ENCODE measurements at regions not wholly inside any gene's neighbourhood (a gene's known extent, or its start where the extent isn't known, plus 50 kb on each side); places are given as distances from the start of the nearest gene placed in this dataset.

DNA sequence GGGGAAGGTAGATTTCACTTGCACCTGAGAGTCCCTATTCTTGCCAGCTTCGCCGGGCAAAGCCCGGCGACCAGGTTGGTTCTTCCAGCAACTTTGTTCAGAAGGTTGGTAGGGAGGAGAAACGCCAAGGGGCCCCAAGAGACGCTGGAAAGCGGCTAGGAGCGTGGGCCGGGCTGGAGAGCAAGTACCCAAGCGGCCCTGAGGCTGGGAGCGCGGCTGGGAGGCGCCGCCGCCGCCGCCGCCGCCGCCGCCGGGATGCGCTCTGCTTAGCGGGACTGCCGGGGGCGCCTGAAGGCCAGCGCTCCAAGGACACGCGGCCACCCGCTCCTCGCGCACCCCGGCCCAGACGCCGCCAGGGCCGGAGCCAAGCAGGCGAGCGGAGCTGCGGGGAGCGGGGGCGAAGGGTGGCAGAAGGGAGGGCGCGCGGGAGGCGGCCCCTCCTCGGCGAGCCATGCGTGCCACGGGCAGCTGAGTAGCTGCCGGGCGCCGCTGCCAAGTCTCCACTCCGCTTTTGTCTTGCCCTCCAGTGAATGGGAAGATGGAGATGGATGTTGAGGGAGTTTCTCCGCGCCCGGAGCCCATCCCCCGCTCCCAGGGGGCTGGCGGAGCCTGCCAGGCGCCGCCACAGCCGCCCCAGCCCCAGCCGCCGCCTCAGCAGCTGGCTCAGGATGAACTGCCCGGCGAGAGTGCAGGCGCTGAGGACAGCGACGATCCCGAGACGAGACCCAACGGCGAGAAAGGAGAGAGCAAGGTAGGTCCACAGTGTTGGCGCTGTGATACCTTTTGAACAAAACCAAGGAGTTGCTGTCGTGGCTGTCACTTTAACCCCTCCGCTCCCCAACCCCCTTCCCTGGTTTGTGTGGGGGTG, 227.4 kb upstream of the AZI2 start:
- no CpG with 5 or more reads among the region's 75 CpGs for WGBS (ENCODE audit: insufficient coverage, insufficient read length)
- Histone ChIP-seq H3K9me3 (ENCODE audit: control insufficient read depth, insufficient read depth, low read length) (no peaks in the 10 kb centered on the region), H3K27ac (ENCODE audit: low read length) (no peak overlapping the region), H3K4me3 (ENCODE audit: low read length) (peak overlapping the region; percentile 73; the same call in 1 of the 2 replicates), H3K4me1 (ENCODE audit: control insufficient read depth, insufficient read depth, low read length) (peaks cover 2% of the 10 kb centered on the region; the same call in 1 of the 2 replicates), H3K27me3 (ENCODE audit: control insufficient read depth, insufficient read depth, low read length) (peaks cover 10% of the 10 kb centered on the region; the same call in 1 of the 2 replicates), H3K36me3 (ENCODE audit: control insufficient read depth, insufficient read depth, low read length) (no peaks in the 10 kb centered on the region)
- no peak for DNase-seq (ENCODE audit: low read depth, low spot score)

GRCh38 chr3:28576614-28577200, 228.1 kb upstream of the AZI2 start:
- Histone ChIP-seq H3K27me3 (ENCODE audit: control insufficient read depth, insufficient read depth, low read length) (peaks cover 10% of the 10 kb centered on the region; the same call in 1 of the 2 replicates), H3K4me3 (ENCODE audit: low read length) (peak overlapping the region; percentile 73; the same call in 1 of the 2 replicates)

DNA sequence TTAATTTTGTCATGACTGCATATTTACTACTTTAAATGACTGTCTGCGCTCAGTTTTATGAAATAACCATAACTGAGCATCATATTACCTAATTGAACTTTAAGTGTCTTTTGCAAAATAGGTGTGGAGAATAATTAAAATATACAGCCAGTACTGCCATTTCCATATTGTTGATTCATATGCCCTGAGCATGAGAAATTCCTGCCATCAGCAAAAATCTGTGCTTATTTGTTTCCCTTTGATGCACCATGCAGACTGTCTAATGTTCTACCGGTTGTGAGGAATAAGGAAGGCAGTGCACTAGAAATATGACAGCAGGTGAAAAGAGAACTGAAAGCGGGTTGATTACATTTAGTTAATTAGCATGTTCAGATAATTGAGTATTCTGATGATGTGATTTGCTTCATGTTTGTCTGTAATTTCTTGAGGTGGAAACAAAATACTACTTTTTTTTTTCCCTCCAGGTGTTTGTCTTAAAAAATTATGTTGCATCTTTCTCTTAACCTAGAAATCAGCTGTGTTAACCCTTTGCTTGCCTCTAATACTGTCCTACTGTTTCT, 229.4 kb upstream of the AZI2 start:
- no peak for DNase-seq (ENCODE audit: low read depth, low spot score)
- Histone ChIP-seq H3K4me3 (ENCODE audit: low read length) (no peak overlapping the region), H3K36me3 (ENCODE audit: control insufficient read depth, insufficient read depth, low read length) (no peaks in the 10 kb centered on the region), H3K4me1 (ENCODE audit: control insufficient read depth, insufficient read depth, low read length) (peaks cover 2% of the 10 kb centered on the region; the same call in 1 of the 2 replicates), H3K27ac (ENCODE audit: low read length) (no peak overlapping the region), H3K9me3 (ENCODE audit: control insufficient read depth, insufficient read depth, low read length) (no peaks in the 10 kb centered on the region), H3K27me3 (ENCODE audit: control insufficient read depth, insufficient read depth, low read length) (peaks cover 10% of the 10 kb centered on the region; the same call in 1 of the 2 replicates)
- WGBS (ENCODE audit: insufficient coverage, insufficient read length) = no CpG with 5 or more reads among the region's 3 CpGs

More at GRCh38 chr3:28576614-28577200, 228.1 kb upstream of the AZI2 start:
- Histone ChIP-seq H3K36me3 (ENCODE audit: control insufficient read depth, insufficient read depth, low read length) (no peaks in the 10 kb centered on the region), H3K9me3 (ENCODE audit: control insufficient read depth, insufficient read depth, low read length) (no peaks in the 10 kb centered on the region), H3K4me1 (ENCODE audit: control insufficient read depth, insufficient read depth, low read length) (peaks cover 2% of the 10 kb centered on the region; the same call in 1 of the 2 replicates), H3K27ac (ENCODE audit: low read length) (no peak overlapping the region)
- no CpG with 5 or more reads among the region's 8 CpGs for WGBS (ENCODE audit: insufficient coverage, insufficient read length)
- no peak for DNase-seq (ENCODE audit: low read depth, low spot score)

- no peak for DNase-seq (ENCODE audit: low read depth, low spot score)
- no peaks in the 10 kb centered on the region for H3K36me3 ChIP-seq (ENCODE audit: control insufficient read depth, insufficient read depth, low read length)
- H3K4me3 ChIP-seq (ENCODE audit: low read length) = no peak overlapping the region
Measured at GRCh38 chr3:28586325-28586724, 237.7 kb upstream of the AZI2 start.

DNA sequence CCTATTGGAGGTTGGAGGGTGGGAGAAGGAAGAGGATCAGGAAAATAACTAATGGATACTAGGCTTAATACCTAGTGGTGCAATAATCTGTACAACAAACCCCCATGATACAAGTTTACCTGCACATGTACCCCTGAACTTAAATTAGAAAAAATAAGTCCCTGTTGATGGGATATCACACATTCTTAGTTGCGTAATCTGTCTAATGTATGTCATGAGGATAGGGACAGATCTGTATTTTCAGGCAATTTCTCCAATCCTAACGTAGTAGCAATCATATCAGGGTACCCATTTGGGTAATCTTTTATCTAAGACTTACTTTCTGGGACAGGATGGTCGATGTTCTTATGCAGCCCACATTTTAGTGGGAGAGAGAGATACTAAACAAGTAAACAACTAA, 239.1 kb upstream of the AZI2 start:
- Histone ChIP-seq H3K4me3 (ENCODE audit: low read length) (no peak overlapping the region), H3K4me1 (ENCODE audit: control insufficient read depth, insufficient read depth, low read length) (no peaks in the 10 kb centered on the region; the same call in 1 of the 2 replicates), H3K36me3 (ENCODE audit: control insufficient read depth, insufficient read depth, low read length) (no peaks in the 10 kb centered on the region), H3K27ac (ENCODE audit: low read length) (no peak overlapping the region), H3K9me3 (ENCODE audit: control insufficient read depth, insufficient read depth, low read length) (no peaks in the 10 kb centered on the region), H3K27me3 (ENCODE audit: control insufficient read depth, insufficient read depth, low read length) (no peaks in the 10 kb centered on the region)
- no CpG with 5 or more reads among the region's 3 CpGs for WGBS (ENCODE audit: insufficient coverage, insufficient read length)
- DNase-seq (ENCODE audit: low read depth, low spot score) = no peak

More at GRCh38 chr3:28586325-28586724, 237.7 kb upstream of the AZI2 start:
- Histone ChIP-seq H3K4me1 (ENCODE audit: control insufficient read depth, insufficient read depth, low read length) (no peaks in the 10 kb centered on the region; the same call in 1 of the 2 replicates), H3K9me3 (ENCODE audit: control insufficient read depth, insufficient read depth, low read length) (no peaks in the 10 kb centered on the region), H3K27ac (ENCODE audit: low read length) (no peak overlapping the region), H3K27me3 (ENCODE audit: control insufficient read depth, insufficient read depth, low read length) (no peaks in the 10 kb centered on the region)

DNA sequence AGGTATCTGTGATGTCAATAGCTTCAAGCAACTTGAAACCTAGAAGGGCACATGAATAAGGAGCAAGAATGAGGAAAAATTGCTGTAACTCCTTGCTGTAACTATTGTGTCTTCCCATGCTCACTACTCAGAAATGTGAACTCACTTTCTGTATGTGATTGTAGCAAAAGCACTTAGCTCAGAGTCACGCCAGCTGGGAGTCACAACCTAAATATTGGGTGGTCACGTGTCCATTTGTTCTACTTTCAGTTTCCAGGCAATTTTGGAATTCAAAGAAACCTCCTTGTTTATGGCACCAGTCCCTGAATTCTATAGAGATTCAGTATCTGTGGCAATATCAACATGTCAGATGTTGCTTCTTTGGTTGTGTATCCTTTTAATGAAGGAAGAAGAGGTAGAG, 241.6 kb upstream of the AZI2 start:
- Histone ChIP-seq H3K36me3 (ENCODE audit: control insufficient read depth, insufficient read depth, low read length) (no peaks in the 10 kb centered on the region), H3K9me3 (ENCODE audit: control insufficient read depth, insufficient read depth, low read length) (no peaks in the 10 kb centered on the region), H3K27ac (ENCODE audit: low read length) (no peak overlapping the region), H3K4me1 (ENCODE audit: control insufficient read depth, insufficient read depth, low read length) (no peaks in the 10 kb centered on the region; the same call in 1 of the 2 replicates), H3K4me3 (ENCODE audit: low read length) (no peak overlapping the region), H3K27me3 (ENCODE audit: control insufficient read depth, insufficient read depth, low read length) (no peaks in the 10 kb centered on the region)
- DNase-seq (ENCODE audit: low read depth, low spot score) = no peak
- WGBS (ENCODE audit: insufficient coverage, insufficient read length) = no CpG with 5 or more reads among the region's 2 CpGs

DNA sequence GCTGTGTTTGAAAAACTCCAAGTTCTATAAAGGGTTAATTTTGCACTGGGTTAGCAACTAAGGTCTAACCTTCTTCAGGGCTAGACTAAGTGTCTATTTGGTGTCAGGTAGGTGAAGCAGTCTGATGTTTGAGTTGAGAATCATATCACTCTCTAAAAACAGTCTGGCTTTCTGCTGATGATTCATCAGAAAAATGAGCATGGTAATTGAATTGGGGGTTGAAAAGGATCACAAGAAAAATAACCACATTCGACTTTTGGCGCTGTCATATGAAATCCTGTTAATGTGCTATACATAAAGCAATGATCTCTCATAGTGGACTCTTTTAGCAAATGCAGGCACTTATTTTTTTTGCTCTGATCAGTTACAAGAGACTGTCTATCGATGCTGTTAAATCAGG, 242.2 kb upstream of the AZI2 start:
- Histone ChIP-seq H3K27ac (ENCODE audit: low read length) (no peak overlapping the region), H3K4me3 (ENCODE audit: low read length) (no peak overlapping the region), H3K4me1 (ENCODE audit: control insufficient read depth, insufficient read depth, low read length) (no peaks in the 10 kb centered on the region; the same call in 1 of the 2 replicates), H3K36me3 (ENCODE audit: control insufficient read depth, insufficient read depth, low read length) (no peaks in the 10 kb centered on the region), H3K27me3 (ENCODE audit: control insufficient read depth, insufficient read depth, low read length) (no peaks in the 10 kb centered on the region), H3K9me3 (ENCODE audit: control insufficient read depth, insufficient read depth, low read length) (no peaks in the 10 kb centered on the region)
- no CpG with 5 or more reads among the region's 3 CpGs for WGBS (ENCODE audit: insufficient coverage, insufficient read length)
- no peak for DNase-seq (ENCODE audit: low read depth, low spot score)

DNA sequence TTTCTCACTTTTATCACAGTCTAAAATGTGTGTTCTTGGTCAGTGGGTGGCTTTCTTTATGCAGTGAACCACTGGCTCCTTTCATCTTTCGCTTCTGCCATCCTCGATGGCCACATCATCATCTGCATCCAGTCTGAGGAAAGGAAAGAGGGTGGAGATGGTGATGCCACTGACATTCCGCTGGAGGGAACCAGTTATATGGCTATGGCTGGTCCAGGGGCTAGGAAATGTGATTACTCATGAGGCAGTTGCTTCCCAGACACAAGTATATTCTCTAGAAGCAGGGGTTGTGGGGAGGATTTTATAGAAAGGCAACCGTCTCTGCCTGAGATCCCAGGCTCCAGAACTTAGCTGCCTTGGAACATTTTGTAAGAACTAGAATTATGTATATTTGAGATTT, 246.7 kb upstream of the AZI2 start:
- no peak overlapping the region for H3K27ac ChIP-seq (ENCODE audit: low read length)
- H3K27me3 ChIP-seq (ENCODE audit: control insufficient read depth, insufficient read depth, low read length) = no peaks in the 10 kb centered on the region; the same call in 1 of the 2 replicates
- WGBS (ENCODE audit: insufficient coverage, insufficient read length) = no CpG with 5 or more reads among the region's 4 CpGs
- H3K4me1 ChIP-seq (ENCODE audit: control insufficient read depth, insufficient read depth, low read length) = no peaks in the 10 kb centered on the region; the same call in 1 of the 2 replicates
- no peaks in the 10 kb centered on the region for H3K36me3 ChIP-seq (ENCODE audit: control insufficient read depth, insufficient read depth, low read length)
- H3K9me3 ChIP-seq (ENCODE audit: control insufficient read depth, insufficient read depth, low read length) = no peaks in the 10 kb centered on the region
- no peak for DNase-seq (ENCODE audit: low read depth, low spot score)
- H3K4me3 ChIP-seq (ENCODE audit: low read length) = no peak overlapping the region

DNA sequence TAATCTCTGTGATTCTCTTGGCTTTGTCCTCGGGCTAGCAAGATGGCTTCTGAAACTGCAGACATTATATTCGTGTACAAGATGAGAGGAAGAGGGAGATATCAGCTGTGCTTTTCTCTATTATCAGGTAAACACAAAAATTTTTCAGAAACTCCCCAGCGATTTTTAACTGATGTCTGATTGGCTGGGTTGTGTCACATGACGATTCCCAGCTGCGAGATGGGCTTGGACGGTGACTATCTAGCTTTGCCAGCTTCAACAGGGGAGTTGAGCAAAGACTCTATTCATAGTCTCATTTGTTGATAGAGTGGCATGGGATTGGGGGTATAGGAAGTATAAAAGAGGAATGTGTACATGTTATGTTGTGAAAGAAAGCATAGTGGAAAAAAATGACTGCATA, 248.8 kb upstream of the AZI2 start:
- Histone ChIP-seq H3K4me1 (ENCODE audit: control insufficient read depth, insufficient read depth, low read length) (no peaks in the 10 kb centered on the region; the same call in 1 of the 2 replicates), H3K36me3 (ENCODE audit: control insufficient read depth, insufficient read depth, low read length) (no peaks in the 10 kb centered on the region), H3K9me3 (ENCODE audit: control insufficient read depth, insufficient read depth, low read length) (no peaks in the 10 kb centered on the region), H3K4me3 (ENCODE audit: low read length) (no peak overlapping the region), H3K27ac (ENCODE audit: low read length) (no peak overlapping the region), H3K27me3 (ENCODE audit: control insufficient read depth, insufficient read depth, low read length) (no peaks in the 10 kb centered on the region; the same call in 1 of the 2 replicates)
- no CpG with 5 or more reads among the region's 6 CpGs for WGBS (ENCODE audit: insufficient coverage, insufficient read length)
- no peak for DNase-seq (ENCODE audit: low read depth, low spot score)

DNA sequence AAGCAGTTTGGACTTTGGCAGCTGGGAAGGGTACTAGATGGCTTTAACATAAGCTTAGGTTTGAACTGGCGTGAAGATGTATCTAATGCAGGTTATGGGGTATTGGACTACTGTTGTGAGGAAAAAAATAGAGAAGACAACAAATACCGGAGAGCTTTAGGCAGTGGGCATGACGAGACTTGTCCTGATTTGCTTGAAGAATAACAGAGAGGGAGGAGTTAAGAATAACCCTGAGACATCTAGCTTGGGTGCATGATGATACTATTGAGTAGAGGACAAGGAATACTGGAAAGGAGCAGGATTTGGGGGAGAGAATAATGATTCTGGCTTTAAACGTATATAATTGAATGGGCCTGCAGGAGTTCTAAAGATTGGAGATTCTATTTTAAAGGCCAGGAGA, 249.5 kb upstream of the AZI2 start:
- no peak overlapping the region for H3K4me3 ChIP-seq (ENCODE audit: low read length)
- WGBS (ENCODE audit: insufficient coverage, insufficient read length) = no CpG with 5 or more reads among the region's 4 CpGs
- no peak for DNase-seq (ENCODE audit: low read depth, low spot score)
- H3K9me3 ChIP-seq (ENCODE audit: control insufficient read depth, insufficient read depth, low read length) = no peaks in the 10 kb centered on the region
- H3K27me3 ChIP-seq (ENCODE audit: control insufficient read depth, insufficient read depth, low read length) = no peaks in the 10 kb centered on the region; the same call in 1 of the 2 replicates
- no peak overlapping the region for H3K27ac ChIP-seq (ENCODE audit: low read length)
- H3K36me3 ChIP-seq (ENCODE audit: control insufficient read depth, insufficient read depth, low read length) = no peaks in the 10 kb centered on the region
- no peaks in the 10 kb centered on the region; the same call in 1 of the 2 replicates for H3K4me1 ChIP-seq (ENCODE audit: control insufficient read depth, insufficient read depth, low read length)

Data from iPS DF 6.9 (cell line).